ENCODE measurements at regions not wholly inside any gene's neighbourhood (a gene's known extent, or its start where the extent isn't known, plus 50 kb on each side); places are given as distances from the start of the nearest gene placed in this dataset.
"Not testable (repeated sequence)": the region's sequence is repeated elsewhere in the genome, so short reads cannot be mapped to it uniquely, and the experiment has no call there.

DNA sequence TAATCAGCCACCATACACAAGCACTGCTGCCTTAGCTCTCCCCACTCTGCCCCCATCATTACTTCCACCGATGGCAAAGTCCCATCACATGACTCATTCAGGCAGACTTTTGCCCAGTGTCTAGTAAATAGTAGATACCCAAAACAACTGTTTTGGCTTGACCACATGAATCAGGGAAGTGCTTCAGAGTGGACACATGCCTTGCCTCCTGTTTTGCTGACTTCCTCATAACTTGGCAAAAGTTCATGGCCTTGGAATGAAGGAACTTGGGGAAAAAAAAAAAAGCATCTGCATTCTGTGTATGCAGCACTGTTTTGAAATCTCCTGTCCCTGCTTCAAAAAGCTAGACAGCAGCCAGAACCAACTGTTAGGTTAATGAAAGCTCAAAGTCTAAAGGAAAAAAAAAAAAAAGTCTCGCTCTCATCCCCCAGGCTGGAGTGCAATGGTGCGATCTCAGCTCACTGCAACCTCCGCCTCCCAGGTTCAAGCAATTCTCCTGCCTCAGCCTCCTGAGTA lies 335.3 kb downstream of the FAM181B start:
- ATAC-seq = no peak
- TF ChIP-seq ISL1 (CRISPR knock-in tag; IDR thresholded peaks at IDR 0.05) (no peak), ESRRG (CRISPR knock-in tag; IDR thresholded peaks at IDR 0.05) (no peak), ZFP30 (CRISPR knock-in tag; IDR thresholded peaks at IDR 0.05) (no peak), BACH2 (CRISPR knock-in tag; IDR thresholded peaks at IDR 0.05; ENCODE audit: borderline replicate concordance) (no peak), PPARA (CRISPR knock-in tag; IDR thresholded peaks at IDR 0.05; ENCODE audit: borderline replicate concordance) (no peak), TSHZ2 (CRISPR knock-in tag; IDR thresholded peaks at IDR 0.05) (no peak), ZNF8 (CRISPR knock-in tag; IDR thresholded peaks at IDR 0.05) (no peak), CREB5 (CRISPR knock-in tag; IDR thresholded peaks at IDR 0.05; ENCODE audit: low read depth) (no peak), TOX (CRISPR knock-in tag; IDR thresholded peaks at IDR 0.05; ENCODE audit: borderline replicate concordance) (no peak), ZNF565 (CRISPR knock-in tag; conservative IDR thresholded peaks at IDR 0.05; ENCODE audit: low read depth) (no peak), CSRNP3 (CRISPR knock-in tag; IDR thresholded peaks at IDR 0.05) (no peak), OSR1 (CRISPR knock-in tag; IDR thresholded peaks at IDR 0.05) (no peak), SNAI2 (CRISPR knock-in tag; IDR thresholded peaks at IDR 0.05) (no peak), GLIS3 (CRISPR knock-in tag; IDR thresholded peaks at IDR 0.05) (no peak), ARNTL (CRISPR knock-in tag; IDR thresholded peaks at IDR 0.05; ENCODE audit: borderline replicate concordance, low read depth) (no peak), ZFP3 (CRISPR knock-in tag; IDR thresholded peaks at IDR 0.05) (no peak)
- TF ChIP-seq, protein P1, sequence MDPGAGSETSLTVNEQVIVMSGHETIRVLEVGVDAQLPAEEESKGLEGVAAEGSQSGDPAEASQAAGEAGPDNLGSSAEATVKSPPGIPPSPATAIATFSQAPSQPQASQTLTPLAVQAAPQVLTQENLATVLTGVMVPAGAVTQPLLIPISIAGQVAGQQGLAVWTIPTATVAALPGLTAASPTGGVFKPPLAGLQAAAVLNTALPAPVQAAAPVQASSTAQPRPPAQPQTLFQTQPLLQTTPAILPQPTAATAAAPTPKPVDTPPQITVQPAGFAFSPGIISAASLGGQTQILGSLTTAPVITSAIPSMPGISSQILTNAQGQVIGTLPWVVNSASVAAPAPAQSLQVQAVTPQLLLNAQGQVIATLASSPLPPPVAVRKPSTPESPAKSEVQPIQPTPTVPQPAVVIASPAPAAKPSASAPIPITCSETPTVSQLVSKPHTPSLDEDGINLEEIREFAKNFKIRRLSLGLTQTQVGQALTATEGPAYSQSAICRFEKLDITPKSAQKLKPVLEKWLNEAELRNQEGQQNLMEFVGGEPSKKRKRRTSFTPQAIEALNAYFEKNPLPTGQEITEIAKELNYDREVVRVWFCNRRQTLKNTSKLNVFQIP (CRISPR knock-in tag; IDR thresholded peaks at IDR 0.05; ENCODE audit: borderline replicate concordance, low read depth) = no peak

DNA sequence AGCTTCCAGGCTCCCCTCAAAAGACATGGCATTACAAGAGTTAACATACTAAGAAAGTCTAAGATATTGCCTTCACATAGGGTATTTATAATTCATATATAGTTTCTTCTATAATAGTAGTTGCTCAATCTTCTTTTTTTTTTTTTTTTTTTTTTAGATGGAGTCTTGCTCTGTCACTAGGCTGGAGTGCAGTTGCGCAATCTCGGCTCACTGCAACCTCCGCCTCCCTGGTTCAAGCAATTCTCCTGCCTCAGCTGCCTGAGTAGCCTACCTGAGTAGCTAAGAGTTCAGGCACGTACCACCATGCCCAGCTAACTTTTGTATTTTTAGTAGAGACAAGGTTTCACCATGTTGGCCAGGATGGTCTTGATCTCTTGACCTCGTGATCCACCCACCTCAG lies 337.0 kb downstream of the FAM181B start:
- not testable (repeated sequence) for ATAC-seq

- ATAC-seq = no peak
- TF ChIP-seq PPARA (CRISPR knock-in tag; IDR thresholded peaks at IDR 0.05; ENCODE audit: borderline replicate concordance) (no peak), TCF4 (CRISPR knock-in tag; IDR thresholded peaks at IDR 0.05; ENCODE audit: borderline replicate concordance) (no peak), OSR1 (CRISPR knock-in tag; IDR thresholded peaks at IDR 0.05) (no peak), ARNTL (CRISPR knock-in tag; IDR thresholded peaks at IDR 0.05; ENCODE audit: borderline replicate concordance, low read depth) (no peak), ZNF565 (CRISPR knock-in tag; conservative IDR thresholded peaks at IDR 0.05; ENCODE audit: low read depth) (no peak), ZNF8 (CRISPR knock-in tag; IDR thresholded peaks at IDR 0.05) (no peak), RARB (CRISPR knock-in tag; IDR thresholded peaks at IDR 0.05) (no peak), ZNF70 (CRISPR knock-in tag; IDR thresholded peaks at IDR 0.05) (no peak), ZC3H10 (CRISPR knock-in tag; IDR thresholded peaks at IDR 0.05) (no peak), GLIS3 (CRISPR knock-in tag; IDR thresholded peaks at IDR 0.05) (no peak), ZFP30 (CRISPR knock-in tag; IDR thresholded peaks at IDR 0.05) (no peak), CSRNP3 (CRISPR knock-in tag; IDR thresholded peaks at IDR 0.05) (no peak), SNAI2 (CRISPR knock-in tag; IDR thresholded peaks at IDR 0.05) (no peak), ESRRG (CRISPR knock-in tag; IDR thresholded peaks at IDR 0.05) (no peak), CSDC2 (CRISPR knock-in tag; IDR thresholded peaks at IDR 0.05) (no peak)
- TF ChIP-seq, protein P1 (CRISPR knock-in tag; IDR thresholded peaks at IDR 0.05; ENCODE audit: borderline replicate concordance, low read depth) = no peak
- TF ChIP-seq, protein P2, sequence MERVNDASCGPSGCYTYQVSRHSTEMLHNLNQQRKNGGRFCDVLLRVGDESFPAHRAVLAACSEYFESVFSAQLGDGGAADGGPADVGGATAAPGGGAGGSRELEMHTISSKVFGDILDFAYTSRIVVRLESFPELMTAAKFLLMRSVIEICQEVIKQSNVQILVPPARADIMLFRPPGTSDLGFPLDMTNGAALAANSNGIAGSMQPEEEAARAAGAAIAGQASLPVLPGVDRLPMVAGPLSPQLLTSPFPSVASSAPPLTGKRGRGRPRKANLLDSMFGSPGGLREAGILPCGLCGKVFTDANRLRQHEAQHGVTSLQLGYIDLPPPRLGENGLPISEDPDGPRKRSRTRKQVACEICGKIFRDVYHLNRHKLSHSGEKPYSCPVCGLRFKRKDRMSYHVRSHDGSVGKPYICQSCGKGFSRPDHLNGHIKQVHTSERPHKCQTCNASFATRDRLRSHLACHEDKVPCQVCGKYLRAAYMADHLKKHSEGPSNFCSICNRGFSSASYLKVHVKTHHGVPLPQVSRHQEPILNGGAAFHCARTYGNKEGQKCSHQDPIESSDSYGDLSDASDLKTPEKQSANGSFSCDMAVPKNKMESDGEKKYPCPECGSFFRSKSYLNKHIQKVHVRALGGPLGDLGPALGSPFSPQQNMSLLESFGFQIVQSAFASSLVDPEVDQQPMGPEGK (CRISPR knock-in tag; IDR thresholded peaks at IDR 0.05; ENCODE audit: borderline replicate concordance) = no peak
Measured at GRCh38 chr11:82384308-82384707, 349.4 kb downstream of the FAM181B start.

Measured in SK-N-SH treated with all-trans-retinoic acid at 6 μM for 48 hours (cell line).